ENCODE measurements at regions not wholly inside any gene's neighbourhood (a gene's known extent, or its start where the extent isn't known, plus 50 kb on each side); places are given as distances from the start of the nearest gene placed in this dataset.

- no peak for TF ChIP-seq POLR2A (IDR thresholded peaks at IDR 0.05; ENCODE audit: low read length)
- TF ChIP-seq GATA1 (IDR thresholded peaks at IDR 0.05; ENCODE audit: low read depth, low read length): no peak
Measured at GRCh38 chr11:80390505-80390904, 949.7 kb upstream of the TENM4 start.
